ENCODE measurements at regions not wholly inside any gene's neighbourhood (a gene's known extent, or its start where the extent isn't known, plus 50 kb on each side); places are given as distances from the start of the nearest gene placed in this dataset.

GRCh38 chr20:47957135-47957534 is 171.9 kb upstream of the SULF2 start:
- Histone ChIP-seq H3K27ac (no peak overlapping the region), H3K9me3 (no peaks in the 10 kb centered on the region), H3K36me3 (replicated peaks in 1 of 2; ENCODE audit: insufficient read depth in 1 of 2, low read depth in 2 of 2) (no peaks in the 10 kb centered on the region), H3K27me3 (no peaks in the 10 kb centered on the region), H3K4me3 (no peak overlapping the region), H3K4me1 (no peaks in the 10 kb centered on the region)
- 81 to 93% methylated on average over 2 to 11 of the region's 11 CpGs for WGBS, 2 donors
- ATAC-seq (no peak), DNase-seq (no peak)
- TF ChIP-seq CTCF (IDR thresholded peaks at IDR 0.05) (no peak), POLR2A (IDR thresholded peaks at IDR 0.05) (no peak)
- intact Hi-C loops (cut with DNase I), result no loop called here

- no peak for DNase-seq
- TF ChIP-seq POLR2A (IDR thresholded peaks at IDR 0.05) (no peak), CTCF (IDR thresholded peaks at IDR 0.05) (no peak)
- no peaks in the 10 kb centered on the region for H3K9me3 ChIP-seq
- WGBS, 2 donors, result 66 to 68% methylated on average over 19 of the region's 19 CpGs
- H3K27ac ChIP-seq, result no peak overlapping the region
- H3K4me3 ChIP-seq, result no peak overlapping the region
- no peaks in the 10 kb centered on the region for H3K4me1 ChIP-seq
- H3K27me3 ChIP-seq, result no peaks in the 10 kb centered on the region
- intact Hi-C loops (cut with DNase I), result no loop called here
- no peaks in the 10 kb centered on the region for H3K36me3 ChIP-seq (replicated peaks in 1 of 2; ENCODE audit: insufficient read depth in 1 of 2, low read depth in 2 of 2)
- ATAC-seq, result no peak
These were observed 171.2 kb upstream of the SULF2 start for GRCh38 chr20:47956268-47956995.

- Histone ChIP-seq H3K9me3 (no peaks in the 10 kb centered on the region), H3K27ac (no peak overlapping the region), H3K36me3 (replicated peaks in 1 of 2; ENCODE audit: insufficient read depth in 1 of 2, low read depth in 2 of 2) (no peaks in the 10 kb centered on the region), H3K27me3 (no peaks in the 10 kb centered on the region), H3K4me3 (no peak overlapping the region), H3K4me1 (no peaks in the 10 kb centered on the region)
- TF ChIP-seq POLR2A (IDR thresholded peaks at IDR 0.05) (no peak), CTCF (IDR thresholded peaks at IDR 0.05) (no peak)
- ATAC-seq (no peak), DNase-seq (no peak)
- 55 to 58% methylated on average over 6 of the region's 6 CpGs for WGBS, 2 donors
- intact Hi-C loops (cut with DNase I), result no loop called here
These were observed 168.2 kb upstream of the SULF2 start for GRCh38 chr20:47953471-47953870.

- 82 to 85% methylated on average over 8 to 9 of the region's 9 CpGs for WGBS, 2 donors
These were observed 166.8 kb upstream of the SULF2 start for GRCh38 chr20:47952023-47952564.

More at GRCh38 chr20:47952023-47952564, 166.8 kb upstream of the SULF2 start:
- ATAC-seq (no peak), DNase-seq (no peak)
- no peak for TF ChIP-seq CTCF (IDR thresholded peaks at IDR 0.05)
- TF ChIP-seq POLR2A (IDR thresholded peaks at IDR 0.05), result no peak
- Histone ChIP-seq H3K27ac (no peak overlapping the region), H3K36me3 (replicated peaks in 1 of 2; ENCODE audit: insufficient read depth in 1 of 2, low read depth in 2 of 2) (no peaks in the 10 kb centered on the region), H3K27me3 (no peaks in the 10 kb centered on the region), H3K4me1 (no peaks in the 10 kb centered on the region), H3K4me3 (no peak overlapping the region), H3K9me3 (no peaks in the 10 kb centered on the region)
- intact Hi-C loops (cut with DNase I), result no loop called here

Measured in body of pancreas (tissue), 4 donors.